Cerebellar cortex (tissue), 1 donor: ENCODE measurements at regions not wholly inside any gene's neighbourhood (a gene's known extent, or its start where the extent isn't known, plus 50 kb on each side); places are given as distances from the start of the nearest gene placed in this dataset.

Source experiments
- DNase-seq: peaks from one replicate; pipeline ENCODE4 v3.0.0-alpha.2; 2015; ENCODE audit warnings: low spot score

DNA sequence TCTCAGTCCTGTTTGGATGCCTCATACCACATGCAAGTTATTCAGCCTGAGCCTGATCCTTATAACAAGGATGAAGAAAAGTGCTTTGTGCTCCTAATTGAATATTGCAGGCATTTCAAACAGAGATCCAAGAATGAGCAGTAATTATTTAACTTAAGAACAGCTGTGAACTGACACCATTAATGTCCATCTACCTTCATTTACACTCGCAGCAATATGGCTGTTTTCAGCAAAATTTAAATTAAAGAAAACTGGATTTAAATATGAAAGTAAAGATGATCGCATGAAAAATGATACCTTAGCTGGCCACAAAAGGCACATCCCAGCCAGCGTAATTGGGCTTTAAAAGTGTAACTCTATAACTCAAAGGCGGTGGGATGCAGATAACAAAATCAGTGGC, 466.3 kb downstream of the GALC start:
- DNase-seq, result no peak

DNA sequence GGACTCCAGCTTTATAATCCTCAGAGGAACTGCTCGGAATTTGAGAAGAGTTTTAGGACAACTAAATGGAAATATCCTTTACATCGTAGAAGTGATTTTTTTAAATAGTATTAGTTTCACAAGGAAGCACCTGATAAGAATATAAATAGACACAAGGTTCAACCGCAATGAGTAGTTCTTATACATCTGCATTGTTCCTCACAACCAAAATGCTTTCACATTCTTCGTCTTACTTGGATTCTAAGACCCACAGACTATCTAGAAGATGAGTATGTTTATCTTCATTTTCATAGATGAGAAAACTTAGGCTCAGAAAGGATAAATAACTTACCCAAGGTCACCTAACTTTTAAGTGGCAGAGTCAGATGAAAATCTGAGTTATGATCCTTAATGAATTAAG, 469.0 kb downstream of the GALC start:
- no peak for DNase-seq

DNA sequence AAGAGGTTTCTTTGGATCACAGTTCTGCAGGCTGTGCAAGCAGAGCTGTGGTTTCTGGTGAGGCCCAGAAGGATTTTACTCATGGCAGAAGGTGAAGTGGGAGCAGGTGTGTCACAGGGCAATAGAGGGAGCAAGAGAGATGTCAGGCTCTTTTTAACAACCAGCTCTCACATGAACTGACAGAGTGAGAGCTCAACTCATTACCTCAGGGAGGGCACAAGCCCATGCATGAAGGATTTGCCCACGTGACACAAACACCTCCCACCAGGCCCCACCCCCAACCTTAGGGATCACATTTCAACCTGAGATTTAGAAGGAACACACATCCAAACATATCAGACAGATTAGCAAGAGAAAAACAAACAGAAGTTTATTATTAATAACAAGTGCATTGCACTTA, 470.4 kb downstream of the GALC start:
- DNase-seq, result no peak

DNA sequence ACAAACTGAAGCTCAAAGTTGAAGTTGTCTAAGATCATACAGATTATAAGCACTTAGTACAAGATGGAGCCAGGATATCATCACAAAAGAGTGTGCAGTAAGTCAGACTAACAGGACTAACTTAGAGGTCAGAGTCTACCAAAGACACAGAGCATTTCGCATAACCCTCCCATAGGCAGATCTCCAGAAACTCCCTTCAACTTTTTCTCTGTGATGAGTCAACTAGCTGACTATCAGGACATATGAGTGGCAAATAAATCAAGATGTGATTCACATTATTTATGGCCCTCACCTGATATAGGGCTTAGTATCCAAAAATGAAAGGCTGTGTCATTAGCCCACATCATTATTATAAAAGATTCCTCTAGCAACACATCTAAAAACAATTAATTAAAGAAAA, 484.6 kb downstream of the GALC start:
- no peak for DNase-seq

DNA sequence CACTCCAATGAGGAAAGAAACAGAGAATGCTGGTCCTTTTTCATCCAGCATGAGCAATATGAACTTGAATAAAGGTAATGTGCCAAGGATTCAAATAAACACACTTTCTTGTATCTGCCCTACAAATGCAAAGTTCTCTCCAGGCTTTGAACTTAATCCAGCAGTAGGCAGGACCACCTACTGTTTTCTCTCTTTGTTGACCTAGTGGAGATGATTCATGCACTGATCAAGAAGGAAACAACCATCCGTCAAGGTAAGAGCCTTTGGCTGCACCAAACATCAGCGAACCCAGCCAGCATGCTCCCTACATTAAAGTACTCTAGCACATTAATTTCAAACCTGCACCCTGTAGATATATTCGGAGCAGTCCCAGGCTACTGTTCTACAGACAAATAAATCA, 489.3 kb downstream of the GALC start:
- DNase-seq, result no peak

DNA sequence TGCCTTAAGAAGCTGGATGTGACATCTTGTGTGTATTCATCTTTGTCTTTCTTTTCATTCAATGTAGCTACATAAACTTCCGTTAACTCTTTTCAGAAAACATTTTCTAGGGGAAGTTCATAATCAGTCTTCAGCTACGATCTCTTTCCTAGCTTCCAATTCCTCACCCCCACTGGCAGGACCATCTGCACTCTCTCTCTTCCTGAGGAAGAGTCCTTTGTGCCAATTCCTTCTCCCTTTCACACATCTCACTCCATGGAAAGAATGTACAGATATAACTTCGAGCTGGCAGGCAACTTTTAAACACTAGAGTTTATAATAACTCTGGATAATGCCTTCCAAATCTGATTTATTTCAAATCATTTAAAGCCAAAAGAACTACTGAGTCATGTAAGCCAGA, 495.7 kb downstream of the GALC start:
- DNase-seq, result peak; percentile 6

DNA sequence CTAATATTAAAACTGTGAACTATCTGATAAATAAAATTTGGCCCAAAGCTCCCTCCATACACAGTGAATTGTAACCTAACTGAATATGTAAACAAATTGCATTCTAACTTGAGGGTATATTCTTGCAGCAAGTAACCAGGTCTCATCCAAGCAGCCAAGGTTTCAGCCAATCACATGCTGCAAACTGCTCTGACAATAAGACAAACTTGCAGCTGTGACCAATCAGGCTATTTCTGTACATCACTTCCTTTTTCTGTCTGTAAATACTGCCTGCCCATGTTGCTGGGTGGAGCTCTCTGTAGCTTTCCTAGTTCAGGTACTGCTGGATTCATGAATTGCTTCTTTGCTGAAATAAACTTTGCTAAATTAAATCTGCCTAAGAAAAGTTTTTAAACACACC, 499.0 kb downstream of the GALC start:
- no peak for DNase-seq

DNA sequence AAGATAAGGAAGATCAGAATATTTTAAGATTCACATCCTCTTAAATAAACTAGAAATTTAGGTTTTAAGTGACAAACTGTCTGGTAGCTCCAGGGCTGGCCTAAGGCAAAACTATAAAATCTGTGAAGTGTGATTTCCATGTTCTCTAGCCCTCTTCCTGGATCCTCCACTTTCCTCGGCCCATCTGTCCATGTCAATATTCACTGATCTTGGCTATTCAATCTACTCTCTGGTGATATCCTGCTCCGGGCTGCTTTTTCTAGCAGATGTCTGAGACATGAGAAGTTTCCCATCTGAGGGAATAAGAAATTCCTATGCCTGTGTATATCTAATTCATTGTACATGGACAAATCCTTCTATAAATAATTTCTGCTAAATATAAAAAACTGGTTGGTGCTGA, 500.4 kb downstream of the GALC start:
- no peak for DNase-seq

DNA sequence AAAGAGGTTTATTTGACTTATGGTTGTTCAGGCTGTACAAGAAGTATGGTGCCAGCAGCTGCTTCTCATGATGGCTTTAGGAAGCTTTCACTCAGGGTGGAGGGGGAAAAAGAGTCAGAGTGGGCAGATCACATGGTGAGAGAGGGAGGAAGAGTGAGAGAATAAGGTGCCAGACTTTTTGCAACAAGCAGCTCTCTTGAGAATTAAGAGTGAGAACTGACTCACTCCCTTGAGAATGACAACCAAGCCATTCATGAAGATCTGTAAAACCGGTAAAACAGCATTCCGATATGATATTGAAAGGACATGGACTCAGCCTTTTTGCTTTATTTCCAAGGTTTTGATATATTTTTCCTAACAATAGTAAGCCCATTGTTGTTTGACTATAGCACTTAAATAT, 501.2 kb downstream of the GALC start:
- DNase-seq, result no peak

DNA sequence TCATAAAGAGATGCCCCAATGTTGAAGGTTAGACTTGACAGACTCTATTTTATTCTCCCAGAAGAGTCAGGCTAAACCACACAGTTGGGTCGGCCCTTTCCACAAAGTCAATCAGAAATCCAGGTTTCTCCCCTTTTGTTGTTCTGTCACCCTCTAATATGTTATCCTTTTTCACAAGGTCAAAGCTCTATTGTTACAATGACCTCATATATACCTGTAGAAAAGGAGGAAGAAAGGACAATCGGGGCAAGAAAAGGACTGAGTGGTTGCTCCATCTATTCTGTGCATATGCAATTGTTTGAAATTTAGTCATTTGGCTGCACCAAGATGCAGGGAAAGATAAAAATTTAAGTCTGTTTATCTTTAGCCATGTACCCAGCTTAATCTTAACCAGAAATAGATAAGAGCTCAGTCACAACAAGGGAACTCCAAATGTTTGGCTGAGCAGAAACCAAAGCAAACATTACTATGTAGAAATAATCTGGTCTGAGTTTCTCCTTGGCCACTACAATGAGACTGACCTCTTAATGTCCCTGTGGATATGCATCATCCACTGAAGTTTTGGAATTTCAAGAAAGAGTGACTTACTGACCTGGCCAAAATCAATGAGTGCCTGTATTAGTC, 503.7 kb downstream of the GALC start:
- no peak for DNase-seq

DNA sequence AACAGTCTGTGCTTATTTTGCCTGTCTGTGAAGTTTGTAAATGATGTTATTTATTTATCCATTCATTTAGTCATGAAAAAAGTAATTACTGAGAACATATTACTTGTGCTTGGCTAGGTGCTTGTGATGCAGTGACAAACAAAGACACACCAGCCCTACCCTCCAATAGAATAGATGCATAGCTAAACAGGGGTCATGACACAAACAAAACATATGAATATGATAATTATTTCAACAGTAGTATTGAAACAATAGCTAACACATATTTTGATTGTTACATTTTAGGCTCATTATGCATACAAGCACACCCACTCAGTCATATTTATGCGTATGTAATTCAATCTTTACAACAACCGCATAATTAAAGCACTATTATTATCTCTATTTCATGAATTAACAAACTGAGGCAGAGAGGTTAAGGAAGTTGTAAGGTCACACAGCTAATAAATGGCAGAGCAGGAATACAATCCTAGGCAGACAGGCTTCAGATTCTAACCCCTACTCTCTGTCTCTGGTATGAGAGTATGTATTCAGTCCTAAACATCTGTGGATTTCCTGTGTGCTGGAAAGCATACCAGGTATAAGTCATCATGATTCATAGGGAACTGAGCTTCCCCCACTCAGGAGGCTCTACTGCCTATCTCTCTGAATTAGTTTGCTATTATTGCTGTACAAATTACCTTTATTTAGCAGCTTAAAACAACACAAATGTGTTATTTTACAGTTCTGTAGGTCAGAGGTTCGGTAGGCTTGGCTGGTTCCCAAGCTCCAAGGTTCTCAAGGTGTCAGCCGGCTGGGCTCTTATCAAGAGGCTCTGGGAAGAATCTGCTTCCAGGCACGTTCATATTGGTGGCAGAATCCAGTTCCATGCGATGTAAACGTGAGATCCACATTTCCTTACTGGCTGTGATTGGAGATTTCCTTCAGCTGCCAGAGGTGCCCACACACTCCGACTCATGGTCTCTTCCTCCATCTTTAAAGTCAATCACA, 509.4 kb downstream of the GALC start:
- no peak for DNase-seq

DNA sequence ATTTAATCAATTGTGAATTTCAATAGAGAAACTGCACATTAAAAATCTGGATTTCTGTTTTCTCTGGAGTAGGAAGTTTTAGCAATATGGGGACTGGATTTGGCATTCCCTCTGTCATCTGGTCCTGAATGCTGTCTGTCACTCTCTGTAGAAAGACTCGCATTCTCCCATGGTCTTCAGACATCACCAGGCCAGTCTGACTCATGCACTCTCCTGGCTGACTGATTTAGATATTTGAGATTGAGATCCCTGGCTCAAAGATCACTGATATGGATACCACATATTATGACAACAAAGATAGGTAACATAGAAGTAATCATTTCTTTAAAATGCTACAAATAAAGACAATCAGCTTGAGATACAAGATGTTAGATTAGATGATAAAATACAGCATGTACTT, 524.5 kb downstream of the GALC start:
- no peak for DNase-seq

DNA sequence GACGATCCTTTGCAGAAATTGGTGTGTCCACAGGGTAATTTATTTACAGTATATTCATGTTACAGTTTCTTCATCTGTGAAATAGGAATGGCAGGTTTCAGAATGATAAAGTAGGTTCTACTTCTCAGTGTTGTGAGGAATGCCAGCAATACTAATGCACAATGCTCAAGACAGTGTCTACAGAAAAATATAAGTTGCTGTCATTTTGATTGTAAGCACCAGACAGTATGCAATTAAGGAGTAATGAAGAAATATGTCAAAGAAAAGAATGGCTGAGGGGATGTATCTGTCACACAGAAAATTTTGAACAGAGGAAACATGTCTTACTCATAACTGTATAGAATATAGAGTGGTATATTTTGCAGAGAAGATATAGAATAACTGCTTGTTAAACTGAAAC, 525.4 kb downstream of the GALC start:
- DNase-seq, result no peak

DNA sequence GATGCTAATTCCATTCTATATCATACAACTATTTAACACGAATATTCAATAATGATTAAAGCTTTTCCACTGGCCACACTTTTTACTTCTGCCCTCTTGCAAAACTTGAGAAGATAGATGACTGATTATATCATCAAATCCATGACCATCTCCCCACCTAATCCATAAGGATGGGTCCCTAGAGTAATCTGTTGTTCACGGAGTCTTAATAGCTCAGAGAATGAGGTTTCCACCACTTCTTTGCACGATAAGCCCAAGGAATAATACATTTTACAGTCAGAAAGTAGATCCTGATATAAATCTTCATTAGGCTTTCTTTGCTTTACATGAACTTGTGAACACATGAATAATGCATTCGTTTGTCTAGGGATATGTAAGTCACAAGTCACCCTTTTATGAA, 527.2 kb downstream of the GALC start:
- no peak for DNase-seq

DNA sequence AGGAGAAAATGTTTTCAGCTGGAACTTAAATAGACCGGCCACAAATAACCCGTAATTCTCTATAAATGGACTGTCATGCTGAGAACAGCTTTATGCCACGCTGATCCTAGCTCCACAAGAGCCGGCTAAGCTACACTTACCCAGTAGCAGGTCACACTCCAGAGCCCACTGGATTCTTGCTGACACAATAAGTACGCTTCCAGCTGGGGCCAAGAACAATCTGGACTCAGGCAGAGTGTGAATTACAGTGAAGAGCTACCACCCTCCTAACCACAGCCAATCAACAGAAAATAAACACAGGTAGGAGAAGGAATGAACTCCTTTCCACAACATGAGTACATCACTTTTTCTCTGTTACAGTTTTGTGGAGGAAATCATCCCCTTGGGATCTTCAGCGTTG, 531.3 kb downstream of the GALC start:
- DNase-seq, result no peak

DNA sequence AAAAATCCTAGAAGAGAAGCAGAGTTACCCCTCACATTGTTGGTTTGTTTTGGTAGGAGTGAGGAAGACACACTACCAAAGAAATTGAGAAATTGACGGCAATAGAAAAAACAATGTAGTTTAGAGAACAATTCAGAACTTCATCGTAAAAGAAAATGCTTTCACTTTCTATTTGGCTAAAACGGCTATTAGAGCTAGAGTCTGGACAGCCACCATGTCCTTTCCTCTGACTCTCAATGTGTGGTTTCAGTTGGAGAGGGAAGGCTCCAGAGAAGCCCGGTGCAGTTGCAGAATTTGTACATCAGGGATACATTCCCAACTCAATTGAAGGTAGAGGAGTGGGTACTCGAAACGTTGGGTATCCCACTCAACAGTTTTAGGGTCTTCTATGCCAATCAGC, 535.3 kb downstream of the GALC start:
- DNase-seq, result no peak

DNA sequence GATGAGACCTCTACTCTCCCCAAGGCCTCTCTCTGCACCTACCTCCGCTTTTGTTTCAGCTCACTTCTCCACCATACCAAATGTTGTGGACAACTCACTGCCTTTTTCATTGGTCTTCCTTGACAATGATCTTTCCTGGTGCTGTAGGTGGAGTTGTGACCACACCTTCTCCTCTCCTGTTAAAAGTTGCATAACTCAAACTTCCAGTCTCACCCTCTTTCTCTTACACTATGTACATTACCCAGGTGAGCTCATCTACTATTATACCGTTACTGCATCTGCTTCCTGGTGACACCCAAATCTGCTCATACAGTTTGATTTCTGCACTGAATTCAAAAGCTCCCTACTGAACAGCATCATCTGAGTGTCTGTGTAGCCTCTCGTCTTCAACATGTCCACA, 542.8 kb downstream of the GALC start:
- DNase-seq, result no peak

DNA sequence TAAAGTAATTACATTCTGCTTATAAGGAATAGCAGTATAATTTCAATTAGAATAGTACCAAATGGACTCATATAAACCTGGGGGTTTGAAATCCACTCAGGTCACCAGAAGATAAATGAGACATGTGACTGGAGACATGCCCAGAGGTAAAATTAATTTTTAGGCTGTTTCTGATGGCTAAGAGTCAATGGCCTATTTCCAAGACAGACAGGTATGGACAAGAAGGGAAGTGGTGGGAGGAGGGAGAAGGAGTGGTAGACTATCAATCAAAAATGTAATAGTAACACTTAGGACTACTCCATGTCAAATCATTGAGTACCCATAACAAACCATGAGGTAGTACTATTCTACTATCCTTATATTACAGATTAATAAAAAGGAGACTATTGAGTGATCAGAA, 544.0 kb downstream of the GALC start:
- no peak for DNase-seq

DNA sequence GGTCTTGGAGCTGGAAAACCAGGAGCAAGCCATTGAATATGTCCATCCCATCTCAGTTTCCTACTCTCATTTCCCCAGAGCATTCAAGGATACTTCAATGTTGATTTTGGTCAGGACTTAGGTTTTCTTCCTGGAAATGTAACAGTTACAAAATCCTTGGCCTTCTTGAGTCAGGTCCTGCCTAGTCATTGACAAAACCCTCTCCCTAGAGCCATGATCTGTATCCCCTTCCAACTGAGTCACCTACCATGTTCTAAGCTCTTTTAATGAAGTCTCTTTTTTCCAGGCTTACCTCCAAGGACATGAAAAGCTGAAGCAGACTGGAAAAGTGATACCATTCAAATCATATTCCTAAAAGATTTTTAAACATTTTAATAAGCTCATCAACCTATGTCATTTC, 549.2 kb downstream of the GALC start:
- no peak for DNase-seq

DNA sequence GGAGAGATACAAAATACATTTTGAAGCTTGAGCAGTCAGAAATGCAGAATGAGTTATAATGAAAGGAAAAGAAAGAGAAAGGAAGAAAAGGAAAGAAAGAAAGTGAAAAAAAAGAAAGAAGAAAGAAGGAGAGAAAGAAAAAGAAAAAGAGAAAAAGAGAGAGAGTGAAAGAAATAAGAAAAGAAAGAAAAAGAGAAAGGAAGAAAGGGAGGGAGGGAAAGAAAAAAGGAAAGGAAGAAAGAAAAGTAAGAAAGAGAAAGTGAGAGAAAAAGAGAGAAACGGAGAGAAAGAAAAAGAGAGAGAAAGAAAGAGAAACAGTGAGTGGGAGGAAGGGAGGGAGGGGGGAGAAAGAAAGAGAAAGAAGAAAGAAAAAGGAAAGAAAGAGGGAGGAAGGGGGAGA, 549.9 kb downstream of the GALC start:
- DNase-seq, result no peak

DNA sequence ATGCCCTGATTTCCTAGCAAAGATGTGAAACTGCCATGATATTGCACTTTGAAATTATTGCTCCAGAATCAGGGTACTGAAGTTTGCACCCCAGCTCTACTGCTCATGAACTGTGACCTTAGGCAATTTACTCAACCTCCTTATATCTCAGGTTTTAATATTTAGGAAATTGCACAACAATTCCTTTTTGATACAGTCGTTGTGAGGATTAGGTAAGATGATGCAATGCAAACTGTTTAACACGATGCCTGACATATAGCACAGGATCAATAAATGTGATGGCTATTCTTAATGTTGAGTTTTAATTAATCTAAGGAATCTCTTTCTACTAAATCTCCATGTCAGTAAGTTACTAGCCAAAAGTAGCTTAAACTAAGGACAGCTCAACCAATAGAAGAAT, 555.8 kb downstream of the GALC start:
- DNase-seq, result no peak

DNA sequence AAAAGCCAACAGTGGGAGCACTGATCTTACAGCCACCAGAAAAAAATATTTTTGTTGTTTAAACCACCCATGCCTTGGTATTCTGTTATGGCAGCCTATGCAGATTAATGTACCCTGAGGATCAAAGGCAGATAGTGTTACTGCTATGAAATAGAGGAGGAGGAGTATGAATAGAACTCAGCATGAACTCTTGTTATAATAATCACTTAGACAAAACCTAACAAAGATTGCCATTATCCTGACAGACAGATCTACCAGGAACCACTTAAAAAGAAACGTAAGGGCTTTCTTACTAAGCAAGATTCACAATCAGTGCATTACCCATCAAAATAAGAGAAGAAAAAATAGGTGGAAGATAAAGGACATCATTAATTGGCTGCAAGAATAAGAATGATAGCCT, 558.3 kb downstream of the GALC start:
- DNase-seq, result no peak

DNA sequence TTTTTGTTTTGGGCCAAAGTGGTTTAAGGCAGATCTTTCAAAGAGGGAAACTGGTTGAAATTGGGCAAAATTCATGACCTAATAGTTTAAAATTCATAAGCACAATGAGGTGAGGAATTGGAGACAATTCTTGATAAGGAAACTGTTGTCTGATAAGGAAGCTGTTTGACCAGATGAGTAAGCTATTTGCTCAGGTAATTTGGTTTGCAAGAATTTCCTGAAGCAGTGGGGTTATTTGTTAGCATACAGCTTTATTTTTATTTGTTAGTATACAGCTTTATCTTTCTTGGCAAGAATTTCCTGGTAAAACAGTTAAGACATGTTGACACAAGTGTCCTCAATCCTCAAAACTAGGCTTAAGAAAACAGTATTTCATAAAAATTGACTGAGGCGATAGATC, 559.0 kb downstream of the GALC start:
- no peak for DNase-seq

DNA sequence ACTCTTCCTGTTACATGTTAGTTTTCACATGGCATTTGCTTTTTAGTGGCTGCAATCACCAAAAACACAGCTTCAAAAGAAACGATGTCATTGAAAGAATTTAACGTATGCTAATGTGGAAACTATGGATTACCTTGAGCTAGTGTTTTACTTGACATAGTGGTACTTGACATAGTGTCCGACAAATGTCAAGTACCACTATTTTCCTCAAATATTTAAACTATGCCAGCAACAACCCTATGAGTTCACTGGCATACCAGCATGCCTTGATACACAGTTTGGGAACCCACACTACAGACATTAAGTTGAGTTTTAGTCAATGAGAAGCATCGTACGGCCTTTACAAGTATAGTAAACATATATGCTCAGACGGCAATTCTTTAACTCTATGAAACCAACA, 560.3 kb downstream of the GALC start:
- no peak for DNase-seq
